ENCODE measurements at regions not wholly inside any gene's neighbourhood (a gene's known extent, or its start where the extent isn't known, plus 50 kb on each side); places are given as distances from the start of the nearest gene placed in this dataset.

DNA sequence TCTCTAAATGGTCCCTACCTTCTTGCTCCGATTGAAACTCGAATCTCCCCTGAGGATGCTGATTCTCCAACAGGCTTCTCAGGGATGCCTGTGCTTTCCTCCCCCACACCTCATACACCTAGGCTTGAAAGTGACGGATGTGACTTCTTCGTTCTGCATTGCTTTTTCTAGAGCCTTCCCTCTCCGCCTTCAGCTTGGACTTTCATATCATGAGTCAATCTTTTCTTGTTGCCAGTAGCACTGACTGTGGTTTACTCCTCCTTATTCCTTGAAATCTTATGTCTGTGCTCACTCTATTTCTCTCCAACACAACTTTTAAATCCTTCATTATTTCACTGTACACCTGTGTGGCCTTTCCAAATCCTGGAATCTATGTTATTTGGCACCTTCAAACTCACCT, 451.4 kb downstream of the TMX3 start:
- TF ChIP-seq, protein P1, sequence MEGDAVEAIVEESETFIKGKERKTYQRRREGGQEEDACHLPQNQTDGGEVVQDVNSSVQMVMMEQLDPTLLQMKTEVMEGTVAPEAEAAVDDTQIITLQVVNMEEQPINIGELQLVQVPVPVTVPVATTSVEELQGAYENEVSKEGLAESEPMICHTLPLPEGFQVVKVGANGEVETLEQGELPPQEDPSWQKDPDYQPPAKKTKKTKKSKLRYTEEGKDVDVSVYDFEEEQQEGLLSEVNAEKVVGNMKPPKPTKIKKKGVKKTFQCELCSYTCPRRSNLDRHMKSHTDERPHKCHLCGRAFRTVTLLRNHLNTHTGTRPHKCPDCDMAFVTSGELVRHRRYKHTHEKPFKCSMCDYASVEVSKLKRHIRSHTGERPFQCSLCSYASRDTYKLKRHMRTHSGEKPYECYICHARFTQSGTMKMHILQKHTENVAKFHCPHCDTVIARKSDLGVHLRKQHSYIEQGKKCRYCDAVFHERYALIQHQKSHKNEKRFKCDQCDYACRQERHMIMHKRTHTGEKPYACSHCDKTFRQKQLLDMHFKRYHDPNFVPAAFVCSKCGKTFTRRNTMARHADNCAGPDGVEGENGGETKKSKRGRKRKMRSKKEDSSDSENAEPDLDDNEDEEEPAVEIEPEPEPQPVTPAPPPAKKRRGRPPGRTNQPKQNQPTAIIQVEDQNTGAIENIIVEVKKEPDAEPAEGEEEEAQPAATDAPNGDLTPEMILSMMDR (IDR thresholded peaks at IDR 0.05; ENCODE audit: low read depth, low read length, missing input control): no peak
- TF ChIP-seq YY1 (IDR thresholded peaks at IDR 0.05) (no peak), REST (IDR thresholded peaks at IDR 0.05) (no peak)

Measured in liver (tissue), 2 donors.